ENCODE measurements at regions not wholly inside any gene's neighbourhood (a gene's known extent, or its start where the extent isn't known, plus 50 kb on each side); places are given as distances from the start of the nearest gene placed in this dataset.

GRCh38 chr22:49674479-49675050 lies 153.1 kb downstream of the BRD1 start:
- DNase-seq, result no peak

GRCh38 chr22:49673048-49673447 lies 154.6 kb downstream of the BRD1 start:
- DNase-seq, result no peak

DNA sequence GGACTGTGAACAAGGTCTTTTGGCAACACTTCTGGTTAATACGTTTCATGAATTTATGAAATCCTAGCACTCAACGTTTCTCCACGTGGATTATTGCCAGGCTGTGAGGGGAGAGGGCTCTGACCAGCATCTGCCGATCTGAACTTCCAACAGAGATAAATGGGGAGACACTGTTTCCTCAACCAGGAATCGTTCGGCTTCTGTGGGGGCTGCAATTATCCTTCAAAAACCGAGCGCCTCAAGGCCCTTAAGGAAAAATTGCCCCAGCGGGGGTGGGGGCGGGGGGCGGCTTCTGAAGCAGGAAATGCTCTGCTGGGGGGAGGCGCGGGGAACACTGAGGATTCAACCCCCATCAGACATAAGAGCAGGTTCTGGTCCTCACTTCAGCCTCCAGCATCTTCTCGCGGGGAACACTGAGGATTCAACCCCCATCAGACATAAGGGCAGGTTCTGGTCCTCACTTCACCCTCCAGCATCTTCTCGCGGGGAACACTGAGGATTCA lies 155.6 kb downstream of the BRD1 start:
- DNase-seq, result no peak

- DNase-seq, result no peak
Measured at GRCh38 chr22:49671331-49672013, 156.2 kb downstream of the BRD1 start.

- DNase-seq, result peak; percentile 7
Measured at GRCh38 chr22:49670456-49671330, 157.0 kb downstream of the BRD1 start.

- peak; percentile 28 for DNase-seq
Measured at GRCh38 chr22:49669969-49670455, 157.7 kb downstream of the BRD1 start.

DNA sequence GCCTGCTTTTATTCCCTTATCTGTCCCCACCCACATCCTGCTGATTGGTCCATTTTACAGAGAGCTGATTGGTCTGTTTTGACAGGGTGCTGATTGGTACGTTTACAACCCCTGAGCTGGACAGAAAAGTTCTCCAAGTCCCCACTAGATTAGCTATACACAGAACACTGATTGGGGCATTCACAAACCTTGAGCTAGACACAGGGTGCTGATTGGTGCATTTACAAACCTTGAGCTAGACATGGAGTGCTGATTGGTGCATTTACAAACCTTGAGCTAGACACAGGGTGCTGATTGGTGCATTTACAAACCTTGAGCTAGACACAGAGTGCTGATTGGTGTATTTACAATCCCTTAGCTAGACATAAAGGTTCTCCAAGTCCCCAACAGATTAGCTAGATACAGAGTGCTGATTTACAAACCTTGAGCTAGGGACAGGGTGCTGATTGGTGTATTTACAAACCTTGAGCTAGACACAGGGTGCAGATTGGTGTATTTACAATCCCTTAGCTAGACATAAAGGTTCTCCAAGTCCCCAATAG lies 158.2 kb downstream of the BRD1 start:
- DNase-seq, result peak; percentile 8

GRCh38 chr22:49668402-49668801 lies 159.3 kb downstream of the BRD1 start:
- no peak for DNase-seq

DNA sequence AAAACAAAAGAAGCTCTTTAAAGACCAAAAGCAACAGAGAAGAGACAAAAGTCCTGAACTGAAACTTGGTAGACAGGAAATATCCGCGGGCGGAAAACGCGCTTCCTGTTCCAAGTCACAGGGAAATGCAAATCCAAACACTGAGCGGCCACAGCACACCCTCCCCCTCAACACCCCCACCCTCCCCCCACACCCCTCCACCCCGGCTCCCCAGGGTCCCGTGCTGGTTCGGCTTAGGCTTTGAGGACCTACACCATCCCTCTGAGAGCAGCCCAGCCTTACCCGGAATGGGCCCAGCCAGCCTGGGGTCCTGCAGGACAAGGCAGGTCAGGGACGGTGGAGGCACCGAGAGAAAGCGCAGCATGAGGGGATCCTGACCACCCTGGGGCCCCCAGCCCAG lies 160.4 kb downstream of the BRD1 start:
- no peak for DNase-seq

- no peak for DNase-seq
Measured at GRCh38 chr22:49666146-49666809, 161.4 kb downstream of the BRD1 start.

- DNase-seq, result no peak
Measured at GRCh38 chr22:49664891-49665290, 162.8 kb downstream of the BRD1 start.

- no peak for DNase-seq
Measured at GRCh38 chr22:49664371-49664881, 163.2 kb downstream of the BRD1 start.

DNA sequence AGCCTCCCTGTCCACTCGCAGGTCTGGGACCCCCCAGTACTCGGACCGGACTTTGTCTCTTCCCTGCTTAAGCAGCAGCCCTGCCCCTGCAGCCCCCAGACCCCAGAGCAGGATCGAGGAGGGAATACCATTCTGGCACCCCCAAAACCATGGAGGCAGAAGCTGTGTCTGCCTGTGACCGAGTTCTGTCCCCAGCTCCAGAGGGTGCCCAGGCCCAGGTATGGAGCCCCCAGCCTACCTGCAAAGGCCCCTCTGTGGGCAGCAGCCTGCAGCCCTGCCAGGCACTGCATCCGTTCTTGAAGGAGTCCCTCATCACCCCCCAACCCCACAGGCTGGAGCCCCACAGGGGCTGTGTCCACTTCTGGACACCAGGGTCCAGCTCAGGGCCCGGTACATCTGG lies 163.8 kb downstream of the BRD1 start:
- DNase-seq, result no peak

DNA sequence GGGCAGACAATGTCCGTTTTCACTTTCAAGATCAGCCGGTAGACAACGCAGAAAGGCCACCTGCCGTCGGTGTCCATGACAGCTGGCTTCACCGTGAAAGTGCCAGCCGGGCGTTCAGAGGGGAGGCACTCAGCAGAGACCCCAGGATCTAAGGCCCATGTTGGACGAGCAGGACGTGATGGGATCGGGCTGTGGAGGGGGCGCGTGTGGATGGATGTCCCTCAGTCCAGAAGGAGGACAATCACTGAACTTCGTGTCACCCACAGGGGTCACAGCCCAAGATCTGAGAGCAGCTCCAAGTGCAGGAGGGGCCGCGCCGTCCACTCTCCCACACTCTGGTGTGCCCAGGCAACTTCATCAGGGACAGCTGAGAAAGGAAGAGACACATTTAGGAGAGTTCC lies 164.4 kb downstream of the BRD1 start:
- DNase-seq, result no peak

DNA sequence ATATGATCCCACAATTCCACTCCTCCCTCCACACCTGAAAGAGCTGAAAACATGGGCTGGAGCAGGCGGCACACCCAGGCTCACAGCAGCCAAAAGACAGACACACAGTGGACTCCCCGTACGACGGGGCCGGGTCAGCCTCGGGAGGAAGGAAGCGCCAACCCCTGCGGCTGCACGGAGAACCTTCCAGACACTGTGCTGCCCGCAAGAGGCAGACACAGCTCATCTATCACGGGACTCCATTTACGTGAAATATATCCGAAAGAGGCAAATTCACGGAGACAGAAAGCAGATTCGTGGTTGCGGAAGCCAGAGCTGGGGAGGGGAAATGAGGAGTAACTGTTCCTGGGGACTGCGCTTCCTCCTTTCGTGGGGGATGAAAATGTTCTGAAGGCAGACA lies 165.0 kb downstream of the BRD1 start:
- no peak for DNase-seq

DNA sequence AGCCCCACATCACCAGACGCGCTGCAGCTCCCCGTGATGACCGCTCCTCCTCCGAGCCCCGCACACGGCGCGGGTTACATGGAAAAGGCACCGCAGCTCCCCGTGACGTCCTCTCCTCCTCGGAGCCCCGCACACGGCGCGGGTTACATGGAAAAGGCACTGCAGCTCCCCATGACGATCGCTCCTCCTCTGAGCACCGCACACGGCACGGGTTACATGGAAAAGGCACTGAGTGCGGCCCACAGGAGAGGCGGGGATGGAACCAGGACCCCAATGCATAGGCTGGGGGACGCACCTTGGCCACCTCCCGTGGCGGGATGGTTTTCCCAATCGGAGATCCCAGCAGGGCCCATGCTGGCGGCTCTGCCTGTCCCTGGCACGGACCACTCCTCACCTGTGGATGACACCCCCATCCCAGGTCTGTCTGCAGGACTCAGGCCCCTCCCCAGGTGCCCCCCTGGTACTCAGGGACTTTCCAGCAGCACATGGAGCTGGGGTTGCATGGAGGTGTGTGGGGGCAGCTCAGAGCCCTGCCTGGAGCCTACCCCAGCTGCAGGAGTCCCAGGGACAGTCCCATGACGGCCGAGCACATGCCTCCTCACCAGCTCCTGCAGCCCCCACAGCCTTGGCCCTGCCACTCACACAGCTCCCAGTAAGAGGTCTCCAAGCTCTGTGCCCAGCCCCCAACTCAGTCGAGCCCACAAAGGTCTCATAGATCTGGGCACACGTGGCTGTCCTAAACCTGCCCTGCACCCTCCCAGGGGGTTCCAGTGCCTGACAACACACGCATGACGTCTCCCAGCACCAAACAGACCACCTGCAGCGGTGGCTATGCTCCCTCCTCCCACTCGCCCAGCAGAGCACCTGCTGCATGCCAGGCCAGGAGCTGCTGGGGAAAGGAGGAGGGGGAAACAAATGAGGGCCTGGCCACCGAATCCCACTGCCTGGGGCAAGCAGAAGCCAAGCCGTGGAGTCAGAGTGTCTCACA lies 166.6 kb downstream of the BRD1 start:
- no peak for DNase-seq

DNA sequence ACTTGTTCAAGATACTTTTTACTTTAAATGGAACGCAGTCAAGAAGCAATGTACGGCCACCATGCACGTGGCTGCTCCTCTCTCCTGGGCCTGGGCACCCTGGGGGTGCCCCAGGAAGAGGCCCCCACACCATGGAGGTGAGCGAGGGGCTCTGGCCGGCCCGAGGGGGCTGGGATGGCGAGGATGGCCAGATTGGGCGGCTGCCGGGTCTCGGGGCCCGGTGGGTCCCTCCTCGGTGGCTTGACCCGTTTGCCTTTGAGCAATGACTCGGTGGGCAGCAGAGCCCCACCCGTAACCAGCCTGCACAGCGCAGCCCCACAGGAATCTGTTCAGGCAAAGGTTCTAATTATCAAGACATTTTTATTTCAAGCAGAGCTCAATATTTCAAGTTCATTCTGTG lies 167.4 kb downstream of the BRD1 start:
- no peak for DNase-seq

GRCh38 chr22:49659924-49660315 lies 167.8 kb downstream of the BRD1 start:
- DNase-seq, result no peak

DNA sequence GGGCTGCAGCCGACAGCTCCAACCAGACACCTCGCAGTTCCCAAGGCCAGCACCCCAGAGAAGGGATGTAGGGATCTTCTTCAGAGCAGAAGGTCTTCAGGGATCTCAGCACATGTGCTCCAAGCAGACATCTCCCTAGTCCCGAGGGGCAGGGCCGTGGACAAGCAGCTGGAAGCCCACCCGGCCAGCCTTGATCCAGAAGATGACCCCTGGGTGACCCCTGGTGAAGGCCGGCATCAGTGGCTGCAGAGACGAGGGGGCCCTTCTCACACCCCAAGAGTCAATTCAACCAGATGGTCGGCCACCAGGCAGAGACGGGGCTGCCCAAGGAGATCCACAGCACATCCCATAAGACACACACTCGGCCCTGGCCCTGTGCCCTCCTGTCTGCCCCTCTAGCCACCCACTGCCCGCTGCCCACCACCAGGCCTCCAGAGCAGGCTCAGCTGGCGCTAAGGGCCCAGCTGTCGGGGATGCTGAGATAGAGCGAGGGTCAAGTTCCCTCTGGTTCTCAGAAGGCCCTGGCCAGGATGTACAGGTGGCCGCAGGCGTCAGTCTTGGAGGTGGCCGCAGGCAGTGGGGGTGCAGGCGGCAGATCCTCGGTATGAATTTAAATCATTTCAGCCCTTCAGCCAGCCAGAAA lies 168.3 kb downstream of the BRD1 start:
- DNase-seq, result no peak

DNA sequence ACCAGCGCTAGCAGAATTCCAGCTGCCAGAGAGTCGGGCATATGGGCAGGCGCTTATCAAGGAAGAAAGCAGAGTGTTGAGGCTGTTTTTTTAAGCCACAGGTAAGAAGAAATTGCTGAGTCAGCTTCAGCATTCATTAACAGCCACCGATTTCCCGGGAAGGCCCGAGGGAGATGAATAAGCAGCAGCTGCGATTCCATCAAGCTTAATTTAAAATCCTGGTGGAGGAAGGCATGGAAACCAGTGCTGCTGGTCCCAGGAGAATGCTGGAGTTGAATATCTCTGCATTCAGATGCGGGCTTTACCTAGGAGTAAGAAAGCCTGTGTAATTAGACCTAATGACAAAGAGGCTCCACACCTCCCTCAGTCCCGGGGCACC lies 168.8 kb downstream of the BRD1 start:
- DNase-seq, result no peak
